Activated CD8-positive, alpha-beta memory T cell treated with anti-CD3 and anti-CD28 coated beads, Interleukin-2, amount 50 U/mL, for 4 hours (primary cell): ENCODE measurements at regions not wholly inside any gene's neighbourhood (a gene's known extent, or its start where the extent isn't known, plus 50 kb on each side); places are given as distances from the start of the nearest gene placed in this dataset.

ENCODE experiments used
- DNase-seq: peaks from one replicate; pipeline ENCODE4 v3.0.0-alpha.2; 2020

- no peak for DNase-seq
Observed at GRCh38 chr18:45386041-45386655, 229.1 kb upstream of the SLC14A2 start.

- no peak for DNase-seq
Observed at GRCh38 chr18:45387229-45387628, 228.0 kb upstream of the SLC14A2 start.

GRCh38 chr18:45398448-45398847, 216.8 kb upstream of the SLC14A2 start:
- no peak for DNase-seq

- no peak for DNase-seq
Observed at GRCh38 chr18:45399146-45399545, 216.1 kb upstream of the SLC14A2 start.

GRCh38 chr18:45399643-45400042, 215.6 kb upstream of the SLC14A2 start:
- no peak for DNase-seq

- no peak for DNase-seq
Observed at GRCh38 chr18:45402485-45403056, 212.7 kb upstream of the SLC14A2 start.

GRCh38 chr18:45403341-45404049, 211.8 kb upstream of the SLC14A2 start:
- no peak for DNase-seq

GRCh38 chr18:45408218-45408617, 207.1 kb upstream of the SLC14A2 start:
- DNase-seq, result no peak

GRCh38 chr18:45409971-45410370, 205.3 kb upstream of the SLC14A2 start:
- no peak for DNase-seq

GRCh38 chr18:45412577-45412976, 202.7 kb upstream of the SLC14A2 start:
- DNase-seq, result no peak

GRCh38 chr18:45413180-45413836, 202.0 kb upstream of the SLC14A2 start:
- no peak for DNase-seq

GRCh38 chr18:45415614-45416013, 199.7 kb upstream of the SLC14A2 start:
- DNase-seq, result no peak

- no peak for DNase-seq
Observed at GRCh38 chr18:45416168-45416567, 199.1 kb upstream of the SLC14A2 start.

- no peak for DNase-seq
Observed at GRCh38 chr18:45417392-45417791, 197.9 kb upstream of the SLC14A2 start.

- no peak for DNase-seq
Observed at GRCh38 chr18:45423659-45424058, 191.6 kb upstream of the SLC14A2 start.

- no peak for DNase-seq
Observed at GRCh38 chr18:45430041-45430440, 185.2 kb upstream of the SLC14A2 start.

- no peak for DNase-seq
Observed at GRCh38 chr18:45435810-45436209, 179.5 kb upstream of the SLC14A2 start.

GRCh38 chr18:45437366-45437765, 177.9 kb upstream of the SLC14A2 start:
- no peak for DNase-seq

- DNase-seq, result no peak
Observed at GRCh38 chr18:45439851-45440645, 175.2 kb upstream of the SLC14A2 start.

GRCh38 chr18:45441110-45441847, 174.0 kb upstream of the SLC14A2 start:
- DNase-seq, result no peak

- no peak for DNase-seq
Observed at GRCh38 chr18:45444040-45444439, 171.2 kb upstream of the SLC14A2 start.
